GM12878 (cell line): ENCODE measurements at regions not wholly inside any gene's neighbourhood (a gene's known extent, or its start where the extent isn't known, plus 50 kb on each side); places are given as distances from the start of the nearest gene placed in this dataset.

ENCODE experiments used
- ATAC-seq: fragments of 200-7000 bp; cut with Tn5 transposase; 3 replicates; pipeline ENCODE4 v1.9.1; 2020; ENCODE audit warnings: mild to moderate bottlenecking, moderate library complexity
- BruUV-seq: library from RNA; stranded (reverse); fragments of 400-500 nt; replicated peaks from 2 replicates; lab custom pipeline; 2021; lab: Mats Ljungman, UMichigan
- CTCF ChIA-PET: fragments of 300-600 bp; sonication (Branson Sonifier 250); formaldehyde crosslinking; extraction: SDS; loops from one replicate; lab custom pipeline; 2021; ENCODE audit warnings: inconsistent platforms; lab: Yijun Ruan, JAX
- POLR2A ChIA-PET: fragments of 350-600 bp; formaldehyde crosslinking; extraction: SDS; loops from one replicate; lab custom pipeline; 2021; ENCODE audit warnings: inconsistent platforms; lab: Charles Lee
- RAD21 ChIA-PET: fragments of 300-600 bp; sonication (Branson Sonifier 250); formaldehyde crosslinking; loops from one replicate; lab custom pipeline; 2023; ENCODE audit warnings: antibody characterized with exemption; ENCODE audit not compliant: unreplicated experiment; lab: Charles Lee
- SMC1A ChIA-PET: fragments of 300-600 bp; sonication (Branson Sonifier 250); formaldehyde crosslinking; loops from one replicate; lab custom pipeline; 2023; ENCODE audit not compliant: unreplicated experiment, uncharacterized antibody; lab: Charles Lee
- DNase-seq: peaks from one replicate; pipeline ENCODE4 v3.0.0-alpha.2; 2011; ENCODE audit warnings: low read depth, low spot score
- FAIRE-seq: peaks from 3 replicates; lab custom pipeline; 2011; peaks lifted over from hg19 to GRCh38; lab: Jason Lieb, UNC
- H2AFZ ChIP-seq: 2 replicates; pipeline ENCODE4 v1.6.0; 2011; ENCODE audit warnings: low read depth, low read length, control low read depth; ENCODE audit not compliant: control insufficient read depth
- H3K27ac ChIP-seq: 2 replicates; pipeline ENCODE4 v1.5.1; 2011; ENCODE audit warnings: control low read depth; ENCODE audit not compliant: control insufficient read depth, insufficient read depth
- H3K27me3 ChIP-seq, 2 experiments: replicated peaks in 1 of 2; 2 replicates each; pipeline versions ENCODE4 v1.6.0 to v1.6.1; 2011; ENCODE audit warnings: low read length in 1 of 2; ENCODE audit not compliant: control insufficient read depth in 2 of 2, insufficient read depth in 2 of 2
- H3K36me3 ChIP-seq, 2 experiments: 2 replicates each; pipeline ENCODE4 v1.5.1; 2011; ENCODE audit warnings: low read length in 1 of 2; ENCODE audit not compliant: control insufficient read depth in 2 of 2, insufficient read depth in 2 of 2
- H3K4me1 ChIP-seq: 2 replicates; pipeline ENCODE4 v1.6.1; 2011; ENCODE audit warnings: mild to moderate bottlenecking, low read length, moderate library complexity, mixed read lengths; ENCODE audit not compliant: control insufficient read depth, insufficient read depth
- H3K4me2 ChIP-seq: 2 replicates; pipeline ENCODE4 v1.6.0; 2011; ENCODE audit warnings: control low read depth; ENCODE audit not compliant: control insufficient read depth, insufficient read depth
- H3K4me3 ChIP-seq: fragments of 200-600 bp; sonication (generic); 2 replicates; pipeline ENCODE4 v1.5.1; 2016
- H3K79me2 ChIP-seq: 2 replicates; pipeline ENCODE4 v1.6.0; 2011; ENCODE audit warnings: low read length; ENCODE audit not compliant: control insufficient read depth, insufficient read depth
- H3K9ac ChIP-seq: 2 replicates; pipeline ENCODE4 v1.8.0; 2011; ENCODE audit warnings: low read length, control low read depth, mixed read lengths; ENCODE audit not compliant: control insufficient read depth, insufficient read depth
- H3K9me3 ChIP-seq: replicated peaks from 3 replicates; pipeline ENCODE4 v1.5.1; 2011; ENCODE audit warnings: mild to moderate bottlenecking, low read length; ENCODE audit not compliant: control insufficient read depth, insufficient read depth
- H4K20me1 ChIP-seq: 2 replicates; pipeline ENCODE4 v1.6.0; 2011; ENCODE audit not compliant: control insufficient read depth, insufficient read depth
- CEBPZ ChIP-seq: fragments of 150-350 bp; IDR thresholded peaks from 2 replicates; pipeline ENCODE4 v1.6.1; 2016; ENCODE audit warnings: low read depth, low read length
- FOXK2 ChIP-seq: fragments of 450-650 bp; IDR thresholded peaks from 2 replicates; pipeline ENCODE4 v1.6.1; 2017; ENCODE audit warnings: mild to moderate bottlenecking, moderate library complexity
- HCFC1 ChIP-seq: fragments of 150-350 bp; IDR thresholded peaks from 2 replicates; pipeline ENCODE4 v1.6.1; 2014; ENCODE audit warnings: low read length
- KDM1A ChIP-seq: fragments of 200-600 bp; sonication (generic); IDR thresholded peaks from 2 replicates; pipeline ENCODE4 v1.6.1; 2016; ENCODE audit warnings: borderline replicate concordance
- KLF5 ChIP-seq: fragments of 450-650 bp; IDR thresholded peaks from 2 replicates; pipeline ENCODE4 v1.6.1; 2014; ENCODE audit warnings: mild to moderate bottlenecking; ENCODE audit not compliant: partially characterized antibody
- MTA3 ChIP-seq: IDR thresholded peaks from 2 replicates; pipeline ENCODE4 v1.6.1; 2012; ENCODE audit warnings: low read length, inconsistent platforms, borderline replicate concordance
- NR2C1 ChIP-seq: fragments of 450-650 bp; IDR thresholded peaks from 2 replicates; pipeline ENCODE4 v1.6.1; 2017; ENCODE audit warnings: antibody characterized with exemption, mild to moderate bottlenecking, moderate library complexity
- RUNX3 ChIP-seq: IDR thresholded peaks from 2 replicates; pipeline ENCODE4 v1.6.1; 2012; ENCODE audit warnings: low read length, inconsistent platforms
- SREBF2 ChIP-seq: IDR thresholded peaks from 2 replicates; pipeline ENCODE4 v1.6.1; 2012; ENCODE audit warnings: mild to moderate bottlenecking, low read length
- SUPT20H ChIP-seq: IDR thresholded peaks from 2 replicates; pipeline ENCODE4 v1.6.1; 2011; ENCODE audit warnings: low read depth, mild to moderate bottlenecking, low read length, moderate library complexity, borderline replicate concordance; ENCODE audit not compliant: control insufficient read depth
- YY1 ChIP-seq: IDR thresholded peaks from 2 replicates; pipeline ENCODE4 v1.6.1; 2011; ENCODE audit warnings: low read depth, mild to moderate bottlenecking, low read length
- ZZZ3 ChIP-seq: IDR thresholded peaks from 2 replicates; pipeline ENCODE4 v1.6.1; 2011; ENCODE audit warnings: low read depth; ENCODE audit not compliant: control insufficient read depth, insufficient read length
- in situ Hi-C: fragments of 300-500 bp; cut with MboI; formaldehyde crosslinking; loops from 9 replicates; pipeline ENCODE4 v1.14.3; 2018; ENCODE audit warnings: mixed read lengths
- intact Hi-C: fragments of 100-400 bp; cut with micrococcal nuclease; formaldehyde crosslinking; loops from one replicate; pipeline ENCODE4 v1.14.2; 2022; ENCODE audit not compliant: unreplicated experiment
- TF ChIP-seq, protein P1 (sequence below): fragments of 450-650 bp; IDR thresholded peaks from 2 replicates; pipeline ENCODE4 v1.6.1; 2017; ENCODE audit warnings: mild to moderate bottlenecking, moderate library complexity
- TF ChIP-seq, protein P2 (sequence below): IDR thresholded peaks from 2 replicates; pipeline ENCODE4 v1.6.1; 2012; ENCODE audit warnings: improper control_type of control experiment, low read depth, low read length; ENCODE audit not compliant: insufficient replicate concordance

DNA sequence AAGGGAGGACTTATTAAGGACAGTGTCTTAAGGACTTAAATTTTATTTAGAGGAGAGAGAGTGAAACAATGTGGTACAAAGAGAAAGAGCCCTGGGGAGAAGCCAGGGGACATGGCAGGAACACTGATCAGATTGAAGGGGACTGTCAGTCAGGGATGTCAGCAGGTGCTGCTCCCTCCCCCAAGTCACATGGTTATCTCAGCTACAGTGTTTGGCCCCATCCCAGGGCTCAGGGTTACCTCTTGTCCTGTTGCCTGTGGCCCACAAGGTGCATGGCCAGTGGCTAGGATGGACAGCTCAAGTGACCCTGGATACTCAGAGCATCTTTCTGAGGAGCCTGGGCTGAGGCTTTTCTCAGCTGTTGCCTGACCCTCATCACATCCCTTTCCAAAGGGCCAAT lies 325.9 kb upstream of the PODXL start:
- Histone ChIP-seq H3K9me3 (peaks cover 5% of the 10 kb centered on the region; the same call in 2 of the 3 replicates), H3K36me3 (no peaks in the 10 kb centered on the region), H2AFZ (no peak overlapping the region), H3K27ac (no peak overlapping the region), H3K27me3 (no peaks in the 10 kb centered on the region), H3K4me1 (no peaks in the 10 kb centered on the region), H3K79me2 (no peaks in the 10 kb centered on the region), H3K9ac (no peak overlapping the region), H3K4me3 (no peak overlapping the region), H4K20me1 (no peaks in the 10 kb centered on the region), H3K4me2 (no peak overlapping the region)
- intact Hi-C loops = no loop called here
- ATAC-seq (no peak), FAIRE-seq (no peak), DNase-seq (no peak)
- in situ Hi-C loops = no loop called here
- POLR2A ChIA-PET = no interaction called here
- RAD21 ChIA-PET = no interaction called here
- BruUV-seq = no TSS peak
- CTCF ChIA-PET = interaction anchor here (1.6 kb wide), 1 partner anchor 23 kb away, joined by 4 read pairs; no protein-coding TSS in a partner anchor
- SMC1A ChIA-PET = no interaction called here
- TF ChIP-seq HCFC1 (no peak), MTA3 (no peak), KLF5 (no peak), KDM1A (no peak), FOXK2 (no peak), RUNX3 (no peak), SREBF2 (no peak), CEBPZ (no peak), SUPT20H (no peak), YY1 (no peak), NR2C1 (no peak), ZZZ3 (no peak)
- TF ChIP-seq, protein P1, sequence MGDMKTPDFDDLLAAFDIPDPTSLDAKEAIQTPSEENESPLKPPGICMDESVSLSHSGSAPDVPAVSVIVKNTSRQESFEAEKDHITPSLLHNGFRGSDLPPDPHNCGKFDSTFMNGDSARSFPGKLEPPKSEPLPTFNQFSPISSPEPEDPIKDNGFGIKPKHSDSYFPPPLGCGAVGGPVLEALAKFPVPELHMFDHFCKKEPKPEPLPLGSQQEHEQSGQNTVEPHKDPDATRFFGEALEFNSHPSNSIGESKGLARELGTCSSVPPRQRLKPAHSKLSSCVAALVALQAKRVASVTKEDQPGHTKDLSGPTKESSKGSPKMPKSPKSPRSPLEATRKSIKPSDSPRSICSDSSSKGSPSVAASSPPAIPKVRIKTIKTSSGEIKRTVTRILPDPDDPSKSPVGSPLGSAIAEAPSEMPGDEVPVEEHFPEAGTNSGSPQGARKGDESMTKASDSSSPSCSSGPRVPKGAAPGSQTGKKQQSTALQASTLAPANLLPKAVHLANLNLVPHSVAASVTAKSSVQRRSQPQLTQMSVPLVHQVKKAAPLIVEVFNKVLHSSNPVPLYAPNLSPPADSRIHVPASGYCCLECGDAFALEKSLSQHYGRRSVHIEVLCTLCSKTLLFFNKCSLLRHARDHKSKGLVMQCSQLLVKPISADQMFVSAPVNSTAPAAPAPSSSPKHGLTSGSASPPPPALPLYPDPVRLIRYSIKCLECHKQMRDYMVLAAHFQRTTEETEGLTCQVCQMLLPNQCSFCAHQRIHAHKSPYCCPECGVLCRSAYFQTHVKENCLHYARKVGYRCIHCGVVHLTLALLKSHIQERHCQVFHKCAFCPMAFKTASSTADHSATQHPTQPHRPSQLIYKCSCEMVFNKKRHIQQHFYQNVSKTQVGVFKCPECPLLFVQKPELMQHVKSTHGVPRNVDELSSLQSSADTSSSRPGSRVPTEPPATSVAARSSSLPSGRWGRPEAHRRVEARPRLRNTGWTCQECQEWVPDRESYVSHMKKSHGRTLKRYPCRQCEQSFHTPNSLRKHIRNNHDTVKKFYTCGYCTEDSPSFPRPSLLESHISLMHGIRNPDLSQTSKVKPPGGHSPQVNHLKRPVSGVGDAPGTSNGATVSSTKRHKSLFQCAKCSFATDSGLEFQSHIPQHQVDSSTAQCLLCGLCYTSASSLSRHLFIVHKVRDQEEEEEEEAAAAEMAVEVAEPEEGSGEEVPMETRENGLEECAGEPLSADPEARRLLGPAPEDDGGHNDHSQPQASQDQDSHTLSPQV = no peak
- TF ChIP-seq, protein P2, sequence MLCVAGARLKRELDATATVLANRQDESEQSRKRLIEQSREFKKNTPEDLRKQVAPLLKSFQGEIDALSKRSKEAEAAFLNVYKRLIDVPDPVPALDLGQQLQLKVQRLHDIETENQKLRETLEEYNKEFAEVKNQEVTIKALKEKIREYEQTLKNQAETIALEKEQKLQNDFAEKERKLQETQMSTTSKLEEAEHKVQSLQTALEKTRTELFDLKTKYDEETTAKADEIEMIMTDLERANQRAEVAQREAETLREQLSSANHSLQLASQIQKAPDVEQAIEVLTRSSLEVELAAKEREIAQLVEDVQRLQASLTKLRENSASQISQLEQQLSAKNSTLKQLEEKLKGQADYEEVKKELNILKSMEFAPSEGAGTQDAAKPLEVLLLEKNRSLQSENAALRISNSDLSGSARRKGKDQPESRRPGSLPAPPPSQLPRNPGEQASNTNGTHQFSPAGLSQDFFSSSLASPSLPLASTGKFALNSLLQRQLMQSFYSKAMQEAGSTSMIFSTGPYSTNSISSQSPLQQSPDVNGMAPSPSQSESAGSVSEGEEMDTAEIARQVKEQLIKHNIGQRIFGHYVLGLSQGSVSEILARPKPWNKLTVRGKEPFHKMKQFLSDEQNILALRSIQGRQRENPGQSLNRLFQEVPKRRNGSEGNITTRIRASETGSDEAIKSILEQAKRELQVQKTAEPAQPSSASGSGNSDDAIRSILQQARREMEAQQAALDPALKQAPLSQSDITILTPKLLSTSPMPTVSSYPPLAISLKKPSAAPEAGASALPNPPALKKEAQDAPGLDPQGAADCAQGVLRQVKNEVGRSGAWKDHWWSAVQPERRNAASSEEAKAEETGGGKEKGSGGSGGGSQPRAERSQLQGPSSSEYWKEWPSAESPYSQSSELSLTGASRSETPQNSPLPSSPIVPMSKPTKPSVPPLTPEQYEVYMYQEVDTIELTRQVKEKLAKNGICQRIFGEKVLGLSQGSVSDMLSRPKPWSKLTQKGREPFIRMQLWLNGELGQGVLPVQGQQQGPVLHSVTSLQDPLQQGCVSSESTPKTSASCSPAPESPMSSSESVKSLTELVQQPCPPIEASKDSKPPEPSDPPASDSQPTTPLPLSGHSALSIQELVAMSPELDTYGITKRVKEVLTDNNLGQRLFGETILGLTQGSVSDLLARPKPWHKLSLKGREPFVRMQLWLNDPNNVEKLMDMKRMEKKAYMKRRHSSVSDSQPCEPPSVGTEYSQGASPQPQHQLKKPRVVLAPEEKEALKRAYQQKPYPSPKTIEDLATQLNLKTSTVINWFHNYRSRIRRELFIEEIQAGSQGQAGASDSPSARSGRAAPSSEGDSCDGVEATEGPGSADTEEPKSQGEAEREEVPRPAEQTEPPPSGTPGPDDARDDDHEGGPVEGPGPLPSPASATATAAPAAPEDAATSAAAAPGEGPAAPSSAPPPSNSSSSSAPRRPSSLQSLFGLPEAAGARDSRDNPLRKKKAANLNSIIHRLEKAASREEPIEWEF = no peak
